ENCODE measurements at regions not wholly inside any gene's neighbourhood (a gene's known extent, or its start where the extent isn't known, plus 50 kb on each side); places are given as distances from the start of the nearest gene placed in this dataset.

- no peak overlapping the region for H3K9ac ChIP-seq (replicated peaks in 1 of 4; ENCODE audit: extremely low read depth in 1 of 4, low read depth in 3 of 4, low read length in 3 of 4)
- H3K4me3 ChIP-seq (ENCODE audit: extremely low read depth in 1 of 4, insufficient read depth in 2 of 4, low read depth in 3 of 4, low read length in 4 of 4): no peak overlapping the region
- no peak overlapping the region for H2AFZ ChIP-seq (ENCODE audit: low read length)
- no peak overlapping the region for H4K91ac ChIP-seq (replicated peaks; ENCODE audit: insufficient read length, low read length)
- no peak overlapping the region for H3K4me2 ChIP-seq (ENCODE audit: insufficient read depth in 1 of 2, low read depth in 2 of 2, low read length in 2 of 2)
- no peaks in the 10 kb centered on the region for H3K4me1 ChIP-seq (replicated peaks in 1 of 4; ENCODE audit: control insufficient read depth in 3 of 4, insufficient read depth in 4 of 4, low read length in 3 of 4)
- no peak overlapping the region for H3K14ac ChIP-seq (ENCODE audit: insufficient read length)
- no peak overlapping the region for H2BK20ac ChIP-seq (ENCODE audit: low read length)
- DNase-seq (ENCODE audit: low read depth in 1 of 2, low spot score in 2 of 2) (no peak), FAIRE-seq (no peak)
- H3K36me3 ChIP-seq (ENCODE audit: control insufficient read depth in 2 of 4, insufficient read depth in 4 of 4, low read length in 3 of 4): no peaks in the 10 kb centered on the region
- TF ChIP-seq GTF2F1 (IDR thresholded peaks at IDR 0.05; ENCODE audit: borderline replicate concordance, low read depth, low read length): no peak
- H3K23ac ChIP-seq (ENCODE audit: insufficient read length): no peak overlapping the region
- no peak overlapping the region for H4K8ac ChIP-seq (ENCODE audit: extremely low read depth, insufficient read depth, low read length)
- ChIA-PET POLR2A (ENCODE audit: partially characterized antibody) (no interaction called here), CTCF (ENCODE audit: partially characterized antibody) (interaction anchor here (0.6 to 0.8 kb wide), 2 partner anchors 26 to 1034 kb away, joined by 3 read pairs; no protein-coding TSS in a partner anchor)
- H2AK5ac ChIP-seq (ENCODE audit: low read depth, low read length): no peak overlapping the region
- H3K56ac ChIP-seq (replicated peaks; ENCODE audit: insufficient read length, low read depth, low read length): no peak overlapping the region
- no peak overlapping the region for H2BK5ac ChIP-seq (ENCODE audit: low read depth, low read length)
- H4K5ac ChIP-seq (ENCODE audit: insufficient read length, low read depth, low read length): no peak overlapping the region
- no peak overlapping the region for H2BK120ac ChIP-seq (replicated peaks; ENCODE audit: low read depth, low read length)
- H3K23me2 ChIP-seq (ENCODE audit: low read depth, low read length): no peaks in the 10 kb centered on the region
- H2BK12ac ChIP-seq (ENCODE audit: low read depth, low read length): no peak overlapping the region
- no peaks in the 10 kb centered on the region for H3K79me2 ChIP-seq (ENCODE audit: control insufficient read depth in 1 of 2, insufficient read depth in 2 of 2, low read length in 2 of 2)
- no peak overlapping the region for H3K4ac ChIP-seq (replicated peaks; ENCODE audit: insufficient read length, low read depth, low read length)
- no peak overlapping the region for H3K27ac ChIP-seq (ENCODE audit: low read depth, low read length)
- WGBS, 2 experiments (ENCODE audit: extremely low coverage in 1 of 2, insufficient coverage in 1 of 2, insufficient read length in 1 of 2, insufficient replicate concordance in 2 of 2, low coverage in 1 of 2, low lambda C conversion rate in 2 of 2, missing lambda C conversion rate in 1 of 2): 85% methylated on average over 2 of the region's 2 CpGs; no CpG with 5 or more reads in 1 of the 2 experiments
- no peak overlapping the region for H2BK15ac ChIP-seq (ENCODE audit: low read length)
- no peaks in the 10 kb centered on the region for H3K79me1 ChIP-seq (ENCODE audit: low read depth, low read length)
- H3K18ac ChIP-seq (ENCODE audit: extremely low read depth, low read length): no peak overlapping the region
- no peaks in the 10 kb centered on the region for H3K27me3 ChIP-seq (replicated peaks in 1 of 4; ENCODE audit: control insufficient read depth in 3 of 4, extremely low read depth in 1 of 4, insufficient read depth in 3 of 4, low read length in 3 of 4)
- H3K9me3 ChIP-seq (ENCODE audit: insufficient read depth in 2 of 2, low read depth in 1 of 2, low read length in 1 of 2): no peaks in the 10 kb centered on the region
- H4K20me1 ChIP-seq (replicated peaks in 1 of 2; ENCODE audit: control insufficient read depth in 1 of 2, insufficient read depth in 2 of 2, low read length in 2 of 2): no peaks in the 10 kb centered on the region
Observed at GRCh38 chr4:58953575-58953974, 1843.4 kb upstream of the IGFBP7 start.
